CD14-positive monocyte (primary cell): ENCODE measurements at regions not wholly inside any gene's neighbourhood (a gene's known extent, or its start where the extent isn't known, plus 50 kb on each side); places are given as distances from the start of the nearest gene placed in this dataset.

Experiments
- DNase-seq, 3 donors: peaks; one replicate each; pipeline ENCODE4 v3.0.0-alpha.2; 2011 to 2022
- H2AFZ ChIP-seq: 2 replicates; pipeline ENCODE4 v1.6.0; 2012; ENCODE audit warnings: mild to moderate bottlenecking, low read depth, low read length, inconsistent platforms; ENCODE audit not compliant: insufficient read depth, poor library complexity, severe bottlenecking
- H3K27ac ChIP-seq, 2 donors: 1 replicate in 1 of 2; 2 replicates in 1 of 2; pipeline ENCODE4 v1.5.1; 2012 to 2013; ENCODE audit warnings: low read length in 2 of 2, control low read depth in 1 of 2, inconsistent platforms in 1 of 2, low read depth in 1 of 2, mild to moderate bottlenecking in 1 of 2
- H3K27me3 ChIP-seq, 2 donors: one replicate each; pipeline versions ENCODE4 v1.6.0 to v1.6.1; 2011 to 2013; ENCODE audit warnings: low read length in 2 of 2; ENCODE audit not compliant: control insufficient read depth in 2 of 2, insufficient read depth in 2 of 2
- H3K36me3 ChIP-seq, 2 donors: replicated peaks in 1 of 2; 1 replicate in 1 of 2; 2 replicates in 1 of 2; pipeline versions ENCODE4 v1.5.1 to v1.6.1; 2012 to 2013; ENCODE audit warnings: low read length in 2 of 2, control low read depth in 1 of 2, inconsistent platforms in 1 of 2, mild to moderate bottlenecking in 1 of 2; ENCODE audit not compliant: insufficient read depth in 2 of 2, control insufficient read depth in 1 of 2
- H3K4me1 ChIP-seq, 2 donors: 1 replicate in 1 of 2; 2 replicates in 1 of 2; pipeline versions ENCODE4 v1.5.1 to v1.6.1; 2012 to 2013; ENCODE audit warnings: low read length in 2 of 2, control low read depth in 1 of 2, inconsistent platforms in 1 of 2, mild to moderate bottlenecking in 1 of 2, moderate library complexity in 1 of 2; ENCODE audit not compliant: insufficient read depth in 2 of 2, control insufficient read depth in 1 of 2
- H3K4me2 ChIP-seq: replicated peaks from 2 replicates; pipeline ENCODE3; 2012; ENCODE audit warnings: low read length, moderate library complexity, mild to moderate bottlenecking; ENCODE audit not compliant: poor library complexity, severe bottlenecking; ENCODE audit errors: extremely low read depth
- H3K4me3 ChIP-seq, 3 experiments: fragments of 200-600 bp in 1 of 3; sonication (generic) in 1 of 3; replicated peaks in 1 of 3; 1 replicate in 2 of 3; 2 replicates in 1 of 3; pipeline ENCODE4 v1.5.1; 2011 to 2013; ENCODE audit warnings: low read length in 3 of 3, mild to moderate bottlenecking in 3 of 3, control low read depth in 2 of 3, low read depth in 2 of 3, inconsistent platforms in 1 of 3, moderate library complexity in 1 of 3
- H3K79me2 ChIP-seq: 2 replicates; pipeline ENCODE4 v1.6.0; 2012; ENCODE audit warnings: mild to moderate bottlenecking, control low read depth, inconsistent platforms, low read length, moderate library complexity; ENCODE audit not compliant: insufficient read depth
- H3K9ac ChIP-seq: 2 replicates; pipeline ENCODE4 v1.6.0; 2017; ENCODE audit warnings: low read length, mild to moderate bottlenecking; ENCODE audit not compliant: insufficient read depth, poor library complexity, severe bottlenecking
- H3K9me3 ChIP-seq, 2 donors: replicated peaks in 1 of 2; 1 replicate in 1 of 2; 2 replicates in 1 of 2; pipeline versions ENCODE4 v1.5.1 to v1.6.1; 2012 to 2013; ENCODE audit warnings: low read length in 2 of 2, control low read depth in 1 of 2; ENCODE audit not compliant: control insufficient read depth in 1 of 2, insufficient read depth in 1 of 2
- H4K20me1 ChIP-seq: 2 replicates; pipeline ENCODE4 v1.6.0; 2012; ENCODE audit warnings: mild to moderate bottlenecking, low read length, control low read depth, moderate library complexity; ENCODE audit not compliant: insufficient read depth
- H3K27ac Mint-ChIP-seq, 7 donors: one replicate each; pipeline ENCODE4 v1.8.0; 2020; ENCODE audit warnings: mild to moderate bottlenecking in 7 of 7, mixed read lengths in 7 of 7, moderate library complexity in 6 of 7, inconsistent platforms in 2 of 7
- H3K27me3 Mint-ChIP-seq, 3 donors: one replicate each; pipeline ENCODE4 v1.8.0; 2021 to 2022; ENCODE audit warnings: low read depth in 3 of 3, mild to moderate bottlenecking in 3 of 3, mixed read lengths in 3 of 3, moderate library complexity in 3 of 3, inconsistent platforms in 1 of 3
- H3K36me3 Mint-ChIP-seq, 2 donors: one replicate each; pipeline ENCODE4 v1.8.0; 2020; ENCODE audit warnings: mixed read lengths in 2 of 2, inconsistent platforms in 1 of 2, mild to moderate bottlenecking in 1 of 2
- H3K4me1 Mint-ChIP-seq: one replicate; pipeline ENCODE4 v1.8.0; 2020; ENCODE audit warnings: mild to moderate bottlenecking, mixed read lengths
- H3K4me3 Mint-ChIP-seq, 2 donors: one replicate each; pipeline ENCODE4 v1.8.0; 2020; ENCODE audit warnings: mild to moderate bottlenecking in 2 of 2, mixed read lengths in 2 of 2, moderate library complexity in 1 of 2
- H3K9me3 Mint-ChIP-seq, 7 donors: one replicate each; pipeline ENCODE4 v1.8.0; 2020 to 2022; ENCODE audit warnings: mixed read lengths in 7 of 7, mild to moderate bottlenecking in 6 of 7, moderate library complexity in 6 of 7, inconsistent platforms in 2 of 7
- WGBS: methylation state at CpG from one replicate; pipeline ENCODE4 v1.1.5; 2013; ENCODE audit warnings: missing lambda C conversion rate; ENCODE audit not compliant: insufficient coverage; 5-methylcytosine and 5-hydroxymethylcytosine counted together
- intact Hi-C, 2 donors: fragments of 100-400 bp; cut with micrococcal nuclease; formaldehyde crosslinking; loops; one replicate each; pipeline versions ENCODE4 v1.15.0 to v1.15.1; 2023
- TF ChIP-seq, protein P1 (sequence below): fragments of 200-600 bp; IDR thresholded peaks from one replicate; pipeline ENCODE4 v1.8.0; 2022; ENCODE audit warnings: antibody characterized with exemption, mild to moderate bottlenecking

- Histone ChIP-seq H3K4me1 (no peaks in the 10 kb centered on the region), H3K9ac (no peak overlapping the region), H3K27ac (no peak overlapping the region), H3K4me2 (no peak overlapping the region), H3K79me2 (no peaks in the 10 kb centered on the region), H4K20me1 (no peaks in the 10 kb centered on the region), H3K9me3 (peaks cover 7 to 8% of the 10 kb centered on the region in 2 donors), H2AFZ (no peak overlapping the region), H3K36me3 (no peaks in the 10 kb centered on the region), H3K4me3 (no peak overlapping the region), H3K27me3 (no peaks in the 10 kb centered on the region)
- H3K27me3 Mint-ChIP-seq: no peaks in the 10 kb centered on the region
- no CpG with 5 or more reads among the region's 1 CpG for WGBS
- H3K4me1 Mint-ChIP-seq: no peaks in the 10 kb centered on the region
- peaks cover 3 to 9% (median 5%) of the 10 kb centered on the region in 7 donors for H3K9me3 Mint-ChIP-seq
- no peak overlapping the region for H3K27ac Mint-ChIP-seq
- intact Hi-C loops: no loop called here
- no peak overlapping the region for H3K4me3 Mint-ChIP-seq
- H3K36me3 Mint-ChIP-seq: no peaks in the 10 kb centered on the region
- DNase-seq: no peak
- TF ChIP-seq, protein P1, sequence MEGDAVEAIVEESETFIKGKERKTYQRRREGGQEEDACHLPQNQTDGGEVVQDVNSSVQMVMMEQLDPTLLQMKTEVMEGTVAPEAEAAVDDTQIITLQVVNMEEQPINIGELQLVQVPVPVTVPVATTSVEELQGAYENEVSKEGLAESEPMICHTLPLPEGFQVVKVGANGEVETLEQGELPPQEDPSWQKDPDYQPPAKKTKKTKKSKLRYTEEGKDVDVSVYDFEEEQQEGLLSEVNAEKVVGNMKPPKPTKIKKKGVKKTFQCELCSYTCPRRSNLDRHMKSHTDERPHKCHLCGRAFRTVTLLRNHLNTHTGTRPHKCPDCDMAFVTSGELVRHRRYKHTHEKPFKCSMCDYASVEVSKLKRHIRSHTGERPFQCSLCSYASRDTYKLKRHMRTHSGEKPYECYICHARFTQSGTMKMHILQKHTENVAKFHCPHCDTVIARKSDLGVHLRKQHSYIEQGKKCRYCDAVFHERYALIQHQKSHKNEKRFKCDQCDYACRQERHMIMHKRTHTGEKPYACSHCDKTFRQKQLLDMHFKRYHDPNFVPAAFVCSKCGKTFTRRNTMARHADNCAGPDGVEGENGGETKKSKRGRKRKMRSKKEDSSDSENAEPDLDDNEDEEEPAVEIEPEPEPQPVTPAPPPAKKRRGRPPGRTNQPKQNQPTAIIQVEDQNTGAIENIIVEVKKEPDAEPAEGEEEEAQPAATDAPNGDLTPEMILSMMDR: no peak
These were observed 453.7 kb downstream of the NAV3 start for GRCh38 chr12:78284417-78284816.

DNA sequence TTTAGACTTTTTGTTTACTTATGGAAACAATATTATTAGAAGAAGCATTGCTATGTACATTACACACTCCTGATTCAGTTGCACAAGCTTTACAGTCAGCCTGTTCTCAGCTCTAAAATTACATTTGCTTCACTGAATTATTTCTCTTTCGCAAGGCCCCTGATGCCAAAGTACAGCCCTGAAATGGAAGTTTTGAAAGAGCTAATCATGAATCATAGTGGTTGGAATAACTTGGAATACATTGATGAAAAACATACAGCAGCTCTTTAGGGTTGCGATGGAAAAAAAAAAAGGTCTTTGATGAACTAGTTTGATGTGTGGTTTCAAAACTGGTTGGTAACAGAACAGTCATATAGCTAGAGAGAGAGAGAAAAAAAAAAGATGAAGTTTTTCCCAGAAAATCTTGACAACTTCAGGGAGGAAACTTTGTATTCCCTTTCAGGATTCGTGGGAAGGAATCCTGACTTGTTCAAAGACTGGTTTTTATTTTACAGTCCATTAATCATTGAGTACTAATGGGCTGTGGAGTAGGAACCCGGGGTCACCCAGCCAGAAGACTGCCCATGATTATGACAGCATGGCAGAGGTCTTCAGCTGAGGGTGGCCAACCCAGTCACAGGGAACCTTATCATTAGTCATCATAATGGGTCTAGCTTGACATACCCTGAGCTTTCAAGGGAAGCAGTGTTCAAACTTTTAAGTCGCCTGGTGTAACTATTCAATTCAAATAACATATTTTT lies 460.1 kb downstream of the NAV3 start:
- H3K9me3 Mint-ChIP-seq: no peaks in the 10 kb centered on the region
- WGBS: 86% methylated on average over 2 of the region's 5 CpGs

More for the DNA sequence above, 460.1 kb downstream of the NAV3 start:
- Histone ChIP-seq H3K27ac (no peak overlapping the region), H2AFZ (no peak overlapping the region), H3K4me1 (no peaks in the 10 kb centered on the region), H3K4me3 (no peak overlapping the region), H3K36me3 (no peaks in the 10 kb centered on the region), H3K4me2 (no peak overlapping the region), H3K27me3 (no peaks in the 10 kb centered on the region), H3K9me3 (no peaks in the 10 kb centered on the region), H3K9ac (no peak overlapping the region), H4K20me1 (no peaks in the 10 kb centered on the region), H3K79me2 (no peaks in the 10 kb centered on the region)
- Mint-ChIP-seq H3K4me3 (no peak overlapping the region), H3K27ac (no peak overlapping the region), H3K4me1 (no peaks in the 10 kb centered on the region), H3K36me3 (no peaks in the 10 kb centered on the region), H3K27me3 (no peaks in the 10 kb centered on the region)
- no peak for DNase-seq
- TF ChIP-seq, protein P1: no peak
- intact Hi-C loops: no loop called here
